ENCODE measurements at regions not wholly inside any gene's neighbourhood (a gene's known extent, or its start where the extent isn't known, plus 50 kb on each side); places are given as distances from the start of the nearest gene placed in this dataset.

DNA sequence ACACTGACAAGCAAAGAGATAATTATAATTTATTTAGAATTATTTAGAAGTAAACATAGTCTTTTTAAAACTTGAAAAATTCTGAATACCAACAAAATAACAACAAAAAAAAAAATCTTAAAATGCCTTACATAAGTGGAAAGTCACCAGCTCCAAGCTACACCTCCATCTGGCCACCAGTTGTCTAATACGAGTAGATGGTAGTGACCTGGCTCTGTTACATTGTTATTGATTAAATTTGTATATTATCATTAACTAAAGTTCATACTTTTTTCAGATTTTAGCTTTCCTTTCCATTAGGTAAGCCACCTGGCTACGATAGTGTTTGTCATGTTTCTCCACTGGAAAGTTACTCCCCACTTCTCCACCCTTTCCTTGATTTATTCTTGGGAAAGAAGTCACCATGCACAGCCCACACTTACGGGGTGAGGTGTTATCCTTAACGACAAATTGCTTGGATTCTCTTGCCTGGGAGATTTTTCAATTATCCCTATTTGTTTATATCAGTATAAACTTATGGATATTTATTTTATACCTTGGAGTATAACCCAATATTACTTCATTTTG lies 464.5 kb upstream of the CHAC2 start:
- FAIRE-seq (no peak), DNase-seq (ENCODE audit: low read depth in 1 of 2, low spot score in 1 of 2) (no peak), ATAC-seq (no peak)
- 13% methylated on average over 4 of the region's 4 CpGs for WGBS (ENCODE audit: missing lambda C conversion rate)
- H3K4me3 ChIP-seq = no peak overlapping the region
- H3K27ac ChIP-seq = no peak overlapping the region
- TF ChIP-seq GATA3 (IDR thresholded peaks at IDR 0.05; ENCODE audit: borderline replicate concordance) = no peak
- TF ChIP-seq, protein P1, sequence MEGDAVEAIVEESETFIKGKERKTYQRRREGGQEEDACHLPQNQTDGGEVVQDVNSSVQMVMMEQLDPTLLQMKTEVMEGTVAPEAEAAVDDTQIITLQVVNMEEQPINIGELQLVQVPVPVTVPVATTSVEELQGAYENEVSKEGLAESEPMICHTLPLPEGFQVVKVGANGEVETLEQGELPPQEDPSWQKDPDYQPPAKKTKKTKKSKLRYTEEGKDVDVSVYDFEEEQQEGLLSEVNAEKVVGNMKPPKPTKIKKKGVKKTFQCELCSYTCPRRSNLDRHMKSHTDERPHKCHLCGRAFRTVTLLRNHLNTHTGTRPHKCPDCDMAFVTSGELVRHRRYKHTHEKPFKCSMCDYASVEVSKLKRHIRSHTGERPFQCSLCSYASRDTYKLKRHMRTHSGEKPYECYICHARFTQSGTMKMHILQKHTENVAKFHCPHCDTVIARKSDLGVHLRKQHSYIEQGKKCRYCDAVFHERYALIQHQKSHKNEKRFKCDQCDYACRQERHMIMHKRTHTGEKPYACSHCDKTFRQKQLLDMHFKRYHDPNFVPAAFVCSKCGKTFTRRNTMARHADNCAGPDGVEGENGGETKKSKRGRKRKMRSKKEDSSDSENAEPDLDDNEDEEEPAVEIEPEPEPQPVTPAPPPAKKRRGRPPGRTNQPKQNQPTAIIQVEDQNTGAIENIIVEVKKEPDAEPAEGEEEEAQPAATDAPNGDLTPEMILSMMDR (IDR thresholded peaks at IDR 0.05) = no peak
- no peak for TF ChIP-seq RARB (CRISPR knock-in tag; IDR thresholded peaks at IDR 0.05)
- TF ChIP-seq, protein P2, sequence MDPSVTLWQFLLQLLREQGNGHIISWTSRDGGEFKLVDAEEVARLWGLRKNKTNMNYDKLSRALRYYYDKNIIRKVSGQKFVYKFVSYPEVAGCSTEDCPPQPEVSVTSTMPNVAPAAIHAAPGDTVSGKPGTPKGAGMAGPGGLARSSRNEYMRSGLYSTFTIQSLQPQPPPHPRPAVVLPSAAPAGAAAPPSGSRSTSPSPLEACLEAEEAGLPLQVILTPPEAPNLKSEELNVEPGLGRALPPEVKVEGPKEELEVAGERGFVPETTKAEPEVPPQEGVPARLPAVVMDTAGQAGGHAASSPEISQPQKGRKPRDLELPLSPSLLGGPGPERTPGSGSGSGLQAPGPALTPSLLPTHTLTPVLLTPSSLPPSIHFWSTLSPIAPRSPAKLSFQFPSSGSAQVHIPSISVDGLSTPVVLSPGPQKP (IDR thresholded peaks at IDR 0.05; ENCODE audit: low read depth, low read length) = no peak
- no peak for TF ChIP-seq JUNB (IDR thresholded peaks at IDR 0.05)
- no peak for TF ChIP-seq POLR2A (IDR thresholded peaks at IDR 0.05; ENCODE audit: low read length)
- no peak for TF ChIP-seq MAFK (IDR thresholded peaks at IDR 0.05; ENCODE audit: partially characterized antibody)
- no peak for TF ChIP-seq EHMT2 (IDR thresholded peaks at IDR 0.05; ENCODE audit: low read depth)
- TF ChIP-seq CHD4 (IDR thresholded peaks at IDR 0.05; ENCODE audit: borderline replicate concordance) = no peak
- TF ChIP-seq ZC3H11A (IDR thresholded peaks at IDR 0.05) = no peak
- no peak for TF ChIP-seq PHF8 (IDR thresholded peaks at IDR 0.05; ENCODE audit: borderline replicate concordance, low read depth)
- TF ChIP-seq HOXB5 (CRISPR knock-in tag; IDR thresholded peaks at IDR 0.05) = no peak
- TF ChIP-seq BHLHE40 (IDR thresholded peaks at IDR 0.05; ENCODE audit: low read depth, low read length) = no peak
- no peak for TF ChIP-seq MAZ (IDR thresholded peaks at IDR 0.05; ENCODE audit: borderline replicate concordance, low read depth, low read length)
- no peak for TF ChIP-seq FOSB (CRISPR knock-in tag; IDR thresholded peaks at IDR 0.05)
- TF ChIP-seq JUN (IDR thresholded peaks at IDR 0.05) = no peak
- no peak for TF ChIP-seq HOXB13 (CRISPR knock-in tag; IDR thresholded peaks at IDR 0.05; ENCODE audit: low read depth)
- TF ChIP-seq TFCP2L1 (CRISPR knock-in tag; IDR thresholded peaks at IDR 0.05) = no peak
- no peak overlapping the region for H3K4me2 ChIP-seq
- no peaks in the 10 kb centered on the region for H3K9me3 ChIP-seq
- H3K4me1 ChIP-seq = no peaks in the 10 kb centered on the region
- CTCF ChIA-PET = no interaction called here
- POLR2A ChIA-PET = no interaction called here

DNA sequence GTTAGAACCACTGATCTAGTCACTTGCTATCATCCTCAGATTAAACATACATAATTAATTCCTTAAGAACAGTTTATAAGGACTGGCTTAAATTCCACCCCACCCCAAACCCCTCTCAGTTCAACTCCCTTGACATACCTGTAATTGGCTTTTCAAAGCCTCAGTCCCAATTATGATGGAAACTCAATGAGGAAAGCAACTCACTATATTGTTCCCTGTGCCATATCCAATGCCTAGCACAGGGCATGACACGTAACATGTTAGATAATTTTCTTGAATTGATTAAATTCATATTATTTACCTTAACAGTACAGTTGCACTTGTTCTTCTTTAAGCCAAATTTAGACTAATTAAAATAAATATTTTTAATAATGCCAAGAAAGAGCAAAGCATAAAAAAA lies 465.1 kb upstream of the CHAC2 start:
- TF ChIP-seq, protein P3, sequence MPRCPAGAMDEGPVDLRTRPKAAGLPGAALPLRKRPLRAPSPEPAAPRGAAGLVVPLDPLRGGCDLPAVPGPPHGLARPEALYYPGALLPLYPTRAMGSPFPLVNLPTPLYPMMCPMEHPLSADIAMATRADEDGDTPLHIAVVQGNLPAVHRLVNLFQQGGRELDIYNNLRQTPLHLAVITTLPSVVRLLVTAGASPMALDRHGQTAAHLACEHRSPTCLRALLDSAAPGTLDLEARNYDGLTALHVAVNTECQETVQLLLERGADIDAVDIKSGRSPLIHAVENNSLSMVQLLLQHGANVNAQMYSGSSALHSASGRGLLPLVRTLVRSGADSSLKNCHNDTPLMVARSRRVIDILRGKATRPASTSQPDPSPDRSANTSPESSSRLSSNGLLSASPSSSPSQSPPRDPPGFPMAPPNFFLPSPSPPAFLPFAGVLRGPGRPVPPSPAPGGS (IDR thresholded peaks at IDR 0.05) = no peak
- TF ChIP-seq, protein P2 (IDR thresholded peaks at IDR 0.05; ENCODE audit: low read depth, low read length) = no peak
- Histone ChIP-seq H3K27ac (no peak overlapping the region), H3K4me1 (no peaks in the 10 kb centered on the region), H3K9me3 (no peaks in the 10 kb centered on the region), H3K4me2 (no peak overlapping the region), H3K4me3 (no peak overlapping the region)
- POLR2A ChIA-PET = no interaction called here
- 40% methylated on average over 1 of the region's 1 CpG for WGBS (ENCODE audit: missing lambda C conversion rate)
- CTCF ChIA-PET = no interaction called here
- DNase-seq (ENCODE audit: low read depth in 1 of 2, low spot score in 1 of 2) (no peak), FAIRE-seq (no peak), ATAC-seq (no peak)

Measured in A549 (cell line).